Ishikawa (cell line): ENCODE measurements at regions not wholly inside any gene's neighbourhood (a gene's known extent, or its start where the extent isn't known, plus 50 kb on each side); places are given as distances from the start of the nearest gene placed in this dataset.

Source experiments
- CEBPB ChIP-seq: IDR thresholded peaks from 2 replicates; pipeline ENCODE4 v1.6.1; 2012
- CREB1 ChIP-seq: IDR thresholded peaks from 2 replicates; pipeline ENCODE4 v1.6.1; 2012; ENCODE audit warnings: low read depth
- EP300 ChIP-seq: IDR thresholded peaks from 2 replicates; pipeline ENCODE4 v1.6.1; 2012; ENCODE audit warnings: borderline replicate concordance
- FOXM1 ChIP-seq: IDR thresholded peaks from 2 replicates; pipeline ENCODE4 v1.6.1; 2012; ENCODE audit warnings: low read depth, borderline replicate concordance
- MAX ChIP-seq: IDR thresholded peaks from 2 replicates; pipeline ENCODE4 v1.6.1; 2012
- REST ChIP-seq: IDR thresholded peaks from 2 replicates; pipeline ENCODE4 v1.6.1; 2012; ENCODE audit warnings: low read depth, mild to moderate bottlenecking
- TAF1 ChIP-seq: IDR thresholded peaks from 2 replicates; pipeline ENCODE4 v1.6.1; 2012; ENCODE audit warnings: low read depth, mild to moderate bottlenecking
- USF1 ChIP-seq: IDR thresholded peaks from 2 replicates; pipeline ENCODE4 v1.6.1; 2012
- YY1 ChIP-seq: IDR thresholded peaks from 2 replicates; pipeline ENCODE4 v1.6.1; 2012; ENCODE audit warnings: low read depth
- ZBTB7A ChIP-seq: IDR thresholded peaks from 2 replicates; pipeline ENCODE4 v1.6.1; 2012; ENCODE audit warnings: low read depth

- TF ChIP-seq USF1 = no peak
- no peak for TF ChIP-seq MAX
- no peak for TF ChIP-seq YY1
- no peak for TF ChIP-seq EP300
- no peak for TF ChIP-seq REST
- TF ChIP-seq FOXM1 = no peak
- no peak for TF ChIP-seq CEBPB
- TF ChIP-seq ZBTB7A = no peak
- no peak for TF ChIP-seq TAF1
- TF ChIP-seq CREB1 = no peak
Observed at GRCh38 chr18:78736015-78736690, 243.5 kb upstream of the SALL3 start.
